Activated CD4-positive, alpha-beta T cell treated with anti-CD3 and anti-CD28 coated beads, Interleukin-2, amount 50 U/mL, for 48 hours (primary cell): ENCODE measurements at regions not wholly inside any gene's neighbourhood (a gene's known extent, or its start where the extent isn't known, plus 50 kb on each side); places are given as distances from the start of the nearest gene placed in this dataset.

ENCODE experiments used
- DNase-seq, 2 experiments: peaks; one replicate each; pipeline ENCODE4 v3.0.0-alpha.2; 2020

GRCh38 chr18:51734576-51734975 lies 537.1 kb upstream of the MEX3C start:
- DNase-seq = no peak

- no peak for DNase-seq
Observed at GRCh38 chr18:51739044-51739666, 541.7 kb upstream of the MEX3C start.

- DNase-seq = no peak
Observed at GRCh38 chr18:51751901-51752300, 554.4 kb upstream of the MEX3C start.

- no peak for DNase-seq
Observed at GRCh38 chr18:51753365-51754057, 556.0 kb upstream of the MEX3C start.

GRCh38 chr18:51754566-51754965 lies 557.1 kb upstream of the MEX3C start:
- DNase-seq = no peak

GRCh38 chr18:51757255-51757924 lies 559.9 kb upstream of the MEX3C start:
- DNase-seq = no peak

GRCh38 chr18:51762373-51762772 lies 564.9 kb upstream of the MEX3C start:
- no peak for DNase-seq

GRCh38 chr18:51765606-51766360 lies 568.3 kb upstream of the MEX3C start:
- no peak for DNase-seq

GRCh38 chr18:51767293-51767692 lies 569.8 kb upstream of the MEX3C start:
- DNase-seq = no peak

GRCh38 chr18:51778115-51778514 lies 561.9 kb upstream of the DCC start:
- DNase-seq = no peak

- no peak for DNase-seq
Observed at GRCh38 chr18:51789871-51790270, 550.1 kb upstream of the DCC start.

- DNase-seq = no peak
Observed at GRCh38 chr18:51801514-51801913, 538.5 kb upstream of the DCC start.

GRCh38 chr18:51802569-51803428 lies 537.2 kb upstream of the DCC start:
- no peak for DNase-seq

GRCh38 chr18:51807336-51807735 lies 532.7 kb upstream of the DCC start:
- DNase-seq = no peak

- DNase-seq = no peak
Observed at GRCh38 chr18:51811883-51812282, 528.1 kb upstream of the DCC start.

GRCh38 chr18:51813740-51814139 lies 526.3 kb upstream of the DCC start:
- no peak for DNase-seq

GRCh38 chr18:51821610-51822009 lies 518.4 kb upstream of the DCC start:
- DNase-seq = no peak

GRCh38 chr18:51824746-51825145 lies 515.3 kb upstream of the DCC start:
- DNase-seq = no peak

- no peak for DNase-seq
Observed at GRCh38 chr18:51833850-51834249, 506.1 kb upstream of the DCC start.

- no peak for DNase-seq
Observed at GRCh38 chr18:51848702-51849101, 491.3 kb upstream of the DCC start.

- DNase-seq = no peak
Observed at GRCh38 chr18:51852681-51853080, 487.3 kb upstream of the DCC start.

- no peak for DNase-seq
Observed at GRCh38 chr18:51857989-51858388, 482.0 kb upstream of the DCC start.

GRCh38 chr18:51861046-51861445 lies 479.0 kb upstream of the DCC start:
- no peak for DNase-seq
